Stomach (tissue), 4 donors: ENCODE measurements at regions not wholly inside any gene's neighbourhood (a gene's known extent, or its start where the extent isn't known, plus 50 kb on each side); places are given as distances from the start of the nearest gene placed in this dataset.

ENCODE experiments used
- EP300 ChIP-seq: sonication (generic); formaldehyde crosslinking; IDR thresholded peaks from one replicate; pipeline ENCODE4 v1.6.1; 2017; ENCODE audit warnings: antibody characterized with exemption
- POLR2A ChIP-seq, 4 donors: fragments of 450-650 bp; IDR thresholded peaks; one replicate each; pipeline ENCODE4 v1.6.1; 2016; ENCODE audit warnings: antibody characterized with exemption in 4 of 4, control low read depth in 2 of 4, mild to moderate bottlenecking in 1 of 4, moderate library complexity in 1 of 4
- TF ChIP-seq, protein P1 (sequence below), 7 experiments: fragments of 450-650 bp in 4 of 7; fragments of 200-600 bp in 3 of 7; sonication (generic) in 3 of 7; IDR thresholded peaks; one replicate each; pipeline ENCODE4 v1.5.1; 2016 to 2019; ENCODE audit warnings: antibody characterized with exemption in 7 of 7, control low read depth in 2 of 7, mild to moderate bottlenecking in 1 of 7

DNA sequence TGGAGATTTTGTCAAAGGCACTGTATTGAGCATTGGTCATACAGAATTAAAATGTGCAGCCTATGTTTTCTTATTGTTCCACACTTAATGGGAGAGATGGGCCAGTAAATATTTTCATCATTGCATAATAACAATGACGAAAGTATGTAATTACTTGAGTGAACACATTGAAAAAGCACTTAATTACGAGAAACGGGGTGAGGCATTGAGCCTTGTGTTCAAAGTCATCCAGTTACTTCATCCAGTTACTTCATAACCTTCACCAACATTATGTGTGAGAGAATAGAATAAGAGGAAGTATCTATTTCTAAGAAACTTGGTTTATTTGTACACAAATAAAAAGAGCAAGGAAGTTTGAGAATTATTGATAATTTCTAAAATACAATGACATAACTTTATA is 1427.0 kb downstream of the ADGRL3 start:
- TF ChIP-seq, protein P1, sequence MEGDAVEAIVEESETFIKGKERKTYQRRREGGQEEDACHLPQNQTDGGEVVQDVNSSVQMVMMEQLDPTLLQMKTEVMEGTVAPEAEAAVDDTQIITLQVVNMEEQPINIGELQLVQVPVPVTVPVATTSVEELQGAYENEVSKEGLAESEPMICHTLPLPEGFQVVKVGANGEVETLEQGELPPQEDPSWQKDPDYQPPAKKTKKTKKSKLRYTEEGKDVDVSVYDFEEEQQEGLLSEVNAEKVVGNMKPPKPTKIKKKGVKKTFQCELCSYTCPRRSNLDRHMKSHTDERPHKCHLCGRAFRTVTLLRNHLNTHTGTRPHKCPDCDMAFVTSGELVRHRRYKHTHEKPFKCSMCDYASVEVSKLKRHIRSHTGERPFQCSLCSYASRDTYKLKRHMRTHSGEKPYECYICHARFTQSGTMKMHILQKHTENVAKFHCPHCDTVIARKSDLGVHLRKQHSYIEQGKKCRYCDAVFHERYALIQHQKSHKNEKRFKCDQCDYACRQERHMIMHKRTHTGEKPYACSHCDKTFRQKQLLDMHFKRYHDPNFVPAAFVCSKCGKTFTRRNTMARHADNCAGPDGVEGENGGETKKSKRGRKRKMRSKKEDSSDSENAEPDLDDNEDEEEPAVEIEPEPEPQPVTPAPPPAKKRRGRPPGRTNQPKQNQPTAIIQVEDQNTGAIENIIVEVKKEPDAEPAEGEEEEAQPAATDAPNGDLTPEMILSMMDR (IDR thresholded peaks at IDR 0.05), result no peak
- no peak for TF ChIP-seq EP300
- no peak for TF ChIP-seq POLR2A (IDR thresholded peaks at IDR 0.05)
